GM10266 (cell line): ENCODE measurements at regions not wholly inside any gene's neighbourhood (a gene's known extent, or its start where the extent isn't known, plus 50 kb on each side); places are given as distances from the start of the nearest gene placed in this dataset.

Source experiments
- DNase-seq: peaks from one replicate; pipeline ENCODE4 v3.0.0; 2012; ENCODE audit errors: extremely low spot score
- CTCF ChIP-seq: IDR thresholded peaks from 2 replicates; pipeline ENCODE4 v1.5.1; 2012; ENCODE audit warnings: mild to moderate bottlenecking, low read depth; ENCODE audit not compliant: control insufficient read depth, insufficient read depth; ENCODE audit errors: missing control alignments

GRCh38 chr9:18067548-18068120, 406.3 kb upstream of the ADAMTSL1 start:
- TF ChIP-seq CTCF: no peak
- no peak for DNase-seq

- no peak for DNase-seq
- TF ChIP-seq CTCF: no peak
These were observed 405.1 kb upstream of the ADAMTSL1 start for GRCh38 chr9:18068900-18069299.

GRCh38 chr9:18071651-18072060, 402.3 kb upstream of the ADAMTSL1 start:
- TF ChIP-seq CTCF: no peak
- no peak for DNase-seq

GRCh38 chr9:18073002-18073401, 401.0 kb upstream of the ADAMTSL1 start:
- DNase-seq: no peak
- TF ChIP-seq CTCF: no peak

GRCh38 chr9:18074041-18074440, 399.9 kb upstream of the ADAMTSL1 start:
- no peak for DNase-seq
- TF ChIP-seq CTCF: no peak

GRCh38 chr9:18075253-18075952, 398.6 kb upstream of the ADAMTSL1 start:
- TF ChIP-seq CTCF: no peak
- no peak for DNase-seq

- TF ChIP-seq CTCF: no peak
- DNase-seq: no peak
These were observed 395.8 kb upstream of the ADAMTSL1 start for GRCh38 chr9:18077941-18078678.
